Loucy (cell line): ENCODE measurements at regions not wholly inside any gene's neighbourhood (a gene's known extent, or its start where the extent isn't known, plus 50 kb on each side); places are given as distances from the start of the nearest gene placed in this dataset.

Experiments
- H2AFZ ChIP-seq: fragments of 200-600 bp; sonication (generic); 2 replicates; pipeline ENCODE4 v1.6.0; 2016; ENCODE audit warnings: antibody characterized with exemption, mild to moderate bottlenecking, low read length, moderate library complexity
- H3F3A ChIP-seq: fragments of 200-600 bp; 2 replicates; pipeline ENCODE4 v1.6.0; 2016; ENCODE audit warnings: antibody characterized with exemption, low read depth, mild to moderate bottlenecking
- H3K27me3 ChIP-seq: fragments of 200-600 bp; sonication (generic); 2 replicates; pipeline ENCODE4 v1.6.1; 2014; ENCODE audit warnings: low read length, mild to moderate bottlenecking; ENCODE audit not compliant: insufficient read depth, poor library complexity, severe bottlenecking
- H3K36me3 ChIP-seq: fragments of 200-600 bp; sonication (generic); 2 replicates; pipeline ENCODE4 v1.6.1; 2016; ENCODE audit warnings: low read length; ENCODE audit not compliant: insufficient read depth
- H3K4me1 ChIP-seq: fragments of 200-600 bp; sonication (generic); 2 replicates; pipeline ENCODE4 v1.5.1; 2014; ENCODE audit warnings: low read length, mild to moderate bottlenecking; ENCODE audit not compliant: insufficient read depth, poor library complexity, severe bottlenecking
- H3K4me2 ChIP-seq: fragments of 200-600 bp; sonication (generic); 2 replicates; pipeline ENCODE4 v1.6.0; 2014; ENCODE audit warnings: antibody characterized with exemption, low read length, low read depth, mild to moderate bottlenecking; ENCODE audit not compliant: poor library complexity, severe bottlenecking
- H3K4me3 ChIP-seq: fragments of 200-600 bp; sonication (generic); 2 replicates; pipeline ENCODE4 v1.5.1; 2014; ENCODE audit warnings: low read length, mild to moderate bottlenecking, mixed read lengths; ENCODE audit not compliant: poor library complexity, severe bottlenecking
- H3K79me2 ChIP-seq: fragments of 200-600 bp; sonication (generic); 2 replicates; pipeline ENCODE4 v1.6.1; 2014; ENCODE audit warnings: low read length; ENCODE audit not compliant: insufficient read depth
- H3K9ac ChIP-seq: fragments of 200-600 bp; sonication (generic); 2 replicates; pipeline ENCODE4 v1.6.0; 2014; ENCODE audit warnings: mild to moderate bottlenecking, low read depth, low read length, moderate library complexity; ENCODE audit not compliant: poor library complexity, severe bottlenecking
- H3K9me2 ChIP-seq: fragments of 200-600 bp; sonication (generic); replicated peaks from 2 replicates; pipeline ENCODE4 v1.6.1; 2016; ENCODE audit warnings: low read depth, low read length, mixed read lengths
- H3K9me3 ChIP-seq: fragments of 200-600 bp; sonication (generic); 2 replicates; pipeline ENCODE4 v1.6.1; 2014; ENCODE audit warnings: mild to moderate bottlenecking, antibody characterized with exemption, low read length, low read depth; ENCODE audit not compliant: insufficient read depth
- H4K20me1 ChIP-seq: fragments of 200-600 bp; sonication (generic); 2 replicates; pipeline ENCODE4 v1.6.0; 2014; ENCODE audit warnings: antibody characterized with exemption, low read length, mild to moderate bottlenecking; ENCODE audit not compliant: insufficient read depth, poor library complexity, severe bottlenecking
- CTCF ChIP-seq: fragments of 200-600 bp; sonication (generic); conservative IDR thresholded peaks from 2 replicates; pipeline ENCODE4 v1.5.1; 2014; ENCODE audit warnings: mild to moderate bottlenecking, antibody characterized with exemption, low read length
- EZH2phosphoT487 ChIP-seq: fragments of 200-600 bp; IDR thresholded peaks from 2 replicates; pipeline ENCODE4 v1.6.1; 2018; ENCODE audit warnings: antibody characterized with exemption, mild to moderate bottlenecking, moderate library complexity, borderline replicate concordance

- H3K9ac ChIP-seq = no peak overlapping the region
- H4K20me1 ChIP-seq = no peaks in the 10 kb centered on the region
- no peak overlapping the region for H3K4me3 ChIP-seq
- H2AFZ ChIP-seq = no peak overlapping the region
- no peak overlapping the region for H3K4me2 ChIP-seq
- H3F3A ChIP-seq = no peaks in the 10 kb centered on the region
- no peaks in the 10 kb centered on the region for H3K9me2 ChIP-seq
- H3K36me3 ChIP-seq = no peaks in the 10 kb centered on the region
- H3K9me3 ChIP-seq = no peaks in the 10 kb centered on the region
- no peaks in the 10 kb centered on the region for H3K79me2 ChIP-seq
- TF ChIP-seq EZH2phosphoT487 = no peak
- no peak for TF ChIP-seq CTCF
- H3K27me3 ChIP-seq = no peaks in the 10 kb centered on the region
- no peaks in the 10 kb centered on the region for H3K4me1 ChIP-seq
Measured at GRCh38 chr13:48892053-48892687, 83.5 kb upstream of the FNDC3A start.

- no peaks in the 10 kb centered on the region for H3K36me3 ChIP-seq
- no peak overlapping the region for H3K9ac ChIP-seq
- H4K20me1 ChIP-seq = no peaks in the 10 kb centered on the region
- no peak overlapping the region for H2AFZ ChIP-seq
- no peak overlapping the region for H3K4me3 ChIP-seq
- no peak for TF ChIP-seq EZH2phosphoT487
- TF ChIP-seq CTCF = no peak
- no peaks in the 10 kb centered on the region for H3F3A ChIP-seq
- H3K4me1 ChIP-seq = no peaks in the 10 kb centered on the region
- no peaks in the 10 kb centered on the region for H3K27me3 ChIP-seq
- no peaks in the 10 kb centered on the region for H3K9me2 ChIP-seq
- H3K9me3 ChIP-seq = no peaks in the 10 kb centered on the region
- H3K4me2 ChIP-seq = no peak overlapping the region
- no peaks in the 10 kb centered on the region for H3K79me2 ChIP-seq
Measured at GRCh38 chr13:48892688-48893075, 83.0 kb upstream of the FNDC3A start.

- Histone ChIP-seq H3K9me3 (no peaks in the 10 kb centered on the region), H4K20me1 (no peaks in the 10 kb centered on the region), H3K4me2 (no peak overlapping the region), H3K36me3 (no peaks in the 10 kb centered on the region), H3F3A (no peaks in the 10 kb centered on the region), H2AFZ (no peak overlapping the region), H3K9me2 (0 out of 2 replicates have a peak, but pooled peaks cover 3% of the 10 kb centered on the region), H3K79me2 (no peaks in the 10 kb centered on the region), H3K9ac (no peak overlapping the region), H3K4me3 (no peak overlapping the region), H3K27me3 (no peaks in the 10 kb centered on the region), H3K4me1 (no peaks in the 10 kb centered on the region)
- no peak for TF ChIP-seq CTCF
- no peak for TF ChIP-seq EZH2phosphoT487
Measured at GRCh38 chr13:48896312-48896711, 79.4 kb upstream of the FNDC3A start.
